HCEC 1CT (cell line): ENCODE measurements at regions not wholly inside any gene's neighbourhood (a gene's known extent, or its start where the extent isn't known, plus 50 kb on each side); places are given as distances from the start of the nearest gene placed in this dataset.

ENCODE experiments used
- DNase-seq: peaks from one replicate; pipeline ENCODE4 v3.0.0-alpha.2; 2017

GRCh38 chr4:108398316-108398715 lies 222.1 kb upstream of the RPL34 start:
- DNase-seq = no peak

DNA sequence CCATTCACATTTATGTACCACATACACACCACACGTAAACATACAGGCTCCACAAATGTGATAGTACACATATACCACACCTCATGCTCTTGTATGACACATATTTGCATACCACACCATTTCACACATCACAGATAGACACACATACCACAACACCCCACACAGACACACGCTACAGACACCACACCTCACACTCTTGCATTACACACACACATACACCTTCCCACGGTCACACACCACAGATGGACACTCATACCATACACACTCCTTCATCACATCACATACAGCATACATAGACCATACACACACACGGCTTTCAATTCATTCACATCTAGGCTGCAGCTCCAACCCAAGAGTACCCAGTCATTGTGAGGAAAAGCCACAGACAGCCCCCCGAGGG lies 222.5 kb upstream of the RPL34 start:
- no peak for DNase-seq

GRCh38 chr4:108396900-108397497 lies 223.4 kb upstream of the RPL34 start:
- DNase-seq = no peak

- no peak for DNase-seq
Observed at GRCh38 chr4:108395786-108396185, 224.6 kb upstream of the RPL34 start.

- no peak for DNase-seq
Observed at GRCh38 chr4:108393890-108394472, 225.2 kb upstream of the LEF1 start.

GRCh38 chr4:108391701-108392455 lies 223.1 kb upstream of the LEF1 start:
- DNase-seq = no peak

- DNase-seq = no peak
Observed at GRCh38 chr4:108385076-108385475, 216.3 kb upstream of the LEF1 start.

DNA sequence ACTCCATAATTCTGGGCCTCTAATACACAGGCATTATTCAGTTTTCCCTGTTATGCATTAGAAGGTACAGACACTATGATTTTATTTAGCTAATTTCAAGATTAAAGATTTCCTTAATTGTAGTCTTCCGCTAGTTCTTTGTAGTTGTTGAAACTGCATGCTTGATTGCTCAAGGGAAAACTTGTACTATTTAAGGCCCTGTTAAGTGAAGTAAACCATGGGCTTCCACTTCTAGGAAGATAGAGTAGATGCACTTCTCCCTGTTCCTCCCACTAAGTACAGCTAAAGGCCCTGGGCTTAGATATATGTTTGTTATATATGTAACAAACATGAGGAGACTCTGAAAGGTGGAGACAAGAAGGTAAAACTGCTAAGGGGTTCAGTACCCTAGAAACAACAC lies 215.8 kb upstream of the LEF1 start:
- DNase-seq = no peak

- no peak for DNase-seq
Observed at GRCh38 chr4:108383157-108383556, 214.4 kb upstream of the LEF1 start.

DNA sequence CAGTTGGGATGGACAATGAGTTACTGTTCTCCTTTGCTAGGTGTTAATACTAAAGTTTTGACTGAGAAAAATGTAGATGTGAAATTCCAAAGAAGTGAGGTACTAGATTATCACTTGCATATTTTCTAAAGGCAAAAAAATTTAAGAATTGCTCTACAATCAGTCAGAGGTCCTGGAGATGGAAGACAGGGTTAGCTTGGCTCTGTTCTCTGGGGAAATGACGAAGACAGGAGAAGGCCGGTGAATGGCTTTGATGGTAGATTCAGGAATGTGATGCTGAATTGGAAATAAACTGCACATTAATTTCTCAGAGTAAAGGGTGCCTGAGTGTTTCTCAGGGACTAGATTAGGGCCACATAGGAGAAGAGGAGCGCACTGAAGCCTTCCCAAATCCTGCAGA lies 214.0 kb upstream of the LEF1 start:
- DNase-seq = no peak

- DNase-seq = no peak
Observed at GRCh38 chr4:108378164-108378563, 209.4 kb upstream of the LEF1 start.

- no peak for DNase-seq
Observed at GRCh38 chr4:108377021-108377420, 208.3 kb upstream of the LEF1 start.

- DNase-seq = no peak
Observed at GRCh38 chr4:108375434-108375833, 206.7 kb upstream of the LEF1 start.

DNA sequence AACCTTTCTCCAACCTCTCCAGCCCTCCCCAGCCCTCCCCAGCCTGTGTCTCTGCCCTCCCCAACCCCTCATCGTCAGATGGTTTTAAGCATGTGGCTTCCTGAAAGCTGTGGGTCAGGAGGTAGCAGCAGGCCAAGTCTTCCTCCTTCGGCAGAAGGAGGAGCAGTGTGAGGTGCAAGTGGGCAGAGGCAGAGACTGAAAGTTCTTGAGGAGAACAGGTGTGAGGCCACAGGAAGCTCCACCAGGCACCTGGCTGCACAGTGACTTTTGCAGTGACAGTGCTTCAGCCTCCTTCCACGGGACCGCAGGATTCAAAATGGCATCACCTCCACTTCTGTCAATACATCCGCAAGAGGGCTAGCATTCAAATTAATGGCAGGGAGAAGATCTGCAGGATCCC lies 203.9 kb upstream of the LEF1 start:
- DNase-seq = no peak

DNA sequence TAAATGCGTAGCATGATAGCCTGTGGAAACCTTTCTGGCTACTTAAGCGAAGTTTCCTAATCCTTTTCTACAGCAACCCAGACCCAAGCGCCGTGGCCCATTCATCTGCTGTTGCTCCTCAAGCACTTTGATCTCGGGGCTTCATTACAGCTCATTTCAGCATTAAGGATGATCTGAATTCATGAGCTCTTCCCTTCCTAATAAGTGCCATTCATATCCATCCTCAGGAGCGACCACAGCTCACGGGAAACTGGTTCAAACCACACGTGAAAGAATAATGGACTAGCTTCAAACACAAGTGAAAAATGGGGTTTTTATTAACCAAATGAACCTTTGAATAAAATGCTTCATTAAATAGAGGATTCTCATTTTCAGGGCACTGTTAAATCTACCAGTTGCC lies 202.6 kb upstream of the LEF1 start:
- no peak for DNase-seq

DNA sequence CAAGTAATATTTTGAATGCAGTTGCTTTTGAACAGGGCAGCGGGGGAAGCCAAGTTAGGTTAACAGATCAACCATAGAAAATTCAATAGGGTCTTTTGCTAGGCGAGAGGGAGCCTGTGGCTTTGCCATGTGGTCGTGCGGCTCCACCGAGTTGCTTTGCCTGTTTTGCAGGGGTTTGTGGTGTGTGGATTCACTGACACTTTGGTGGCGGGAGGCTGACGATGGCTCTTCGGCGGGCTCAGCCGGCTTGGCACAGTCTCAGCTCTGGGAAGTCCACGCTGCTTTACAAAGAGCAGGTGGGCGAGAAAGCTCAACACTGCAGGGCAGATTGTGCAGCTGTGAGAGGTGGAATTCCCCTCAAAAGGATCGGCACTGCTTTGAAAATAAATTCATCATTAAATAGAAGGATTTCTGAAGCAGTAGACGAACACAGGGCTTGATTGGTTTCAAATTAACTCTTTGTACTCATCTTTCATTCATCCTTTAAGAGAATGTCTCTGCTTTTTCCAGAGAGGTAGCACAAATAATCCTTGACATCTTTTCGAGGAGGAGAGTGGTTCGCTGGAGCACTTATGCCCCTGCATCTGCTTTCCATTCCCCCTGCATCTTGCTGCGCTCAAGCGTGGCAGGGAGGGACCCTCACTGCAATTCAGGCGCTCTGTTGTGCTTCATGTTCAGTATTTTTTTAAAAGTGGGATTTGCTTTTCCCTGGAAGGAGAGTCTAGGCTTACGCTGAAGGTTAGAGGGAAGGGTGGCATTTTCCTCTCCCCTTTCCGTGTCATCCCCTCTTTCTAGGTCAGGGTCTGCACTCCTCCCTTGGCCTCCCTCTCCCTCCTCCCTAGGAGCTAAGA lies 201.8 kb upstream of the LEF1 start:
- DNase-seq = no peak

DNA sequence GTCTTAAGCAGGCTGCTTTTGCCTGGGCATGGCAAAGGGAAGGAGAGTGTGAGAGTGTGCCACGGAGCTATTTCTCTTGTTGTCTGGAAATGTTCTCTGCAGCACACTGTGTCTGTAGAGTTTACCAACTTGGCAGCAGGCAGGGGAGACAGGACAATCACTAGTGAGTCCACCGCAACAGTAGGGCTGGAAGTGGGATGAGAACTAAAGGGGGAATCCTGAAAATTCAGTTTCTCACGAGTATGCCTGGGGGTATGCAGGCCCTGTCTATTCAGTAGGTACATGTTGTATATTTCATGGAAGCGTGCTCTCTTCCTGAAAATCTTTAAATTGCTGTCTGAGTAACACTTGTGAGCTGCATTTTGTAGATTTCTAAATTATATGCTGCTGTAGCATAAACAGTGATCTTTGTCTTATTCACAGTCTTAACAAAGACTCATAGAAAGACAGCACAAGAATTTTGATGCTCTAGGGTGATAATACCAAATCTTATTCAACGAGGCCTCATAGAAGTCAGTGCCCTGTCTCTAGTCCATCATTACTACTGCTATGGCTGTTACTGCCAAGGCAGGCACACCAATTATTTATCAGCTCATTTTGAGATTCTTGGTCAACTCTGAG lies 200.4 kb upstream of the LEF1 start:
- DNase-seq = no peak

DNA sequence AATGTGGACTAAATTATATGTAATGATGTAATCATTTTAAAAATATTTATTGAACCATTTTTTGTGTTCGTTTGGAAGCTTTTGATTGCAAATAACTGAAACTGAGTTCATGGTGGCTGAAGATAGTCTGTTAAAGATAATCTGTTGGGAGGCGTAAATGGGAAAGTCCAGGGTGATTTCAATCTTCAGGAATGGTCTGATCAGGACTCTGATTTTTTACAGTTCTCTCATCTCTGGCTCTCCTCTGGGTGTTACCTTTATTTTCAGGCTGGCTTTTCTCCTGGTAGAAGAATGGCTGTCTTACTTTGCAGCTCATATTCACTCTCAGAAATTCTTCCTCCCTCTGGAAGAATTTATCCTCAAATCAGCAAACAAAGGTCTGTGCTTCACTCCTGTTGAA lies 199.0 kb upstream of the LEF1 start:
- no peak for DNase-seq

- DNase-seq = no peak
Observed at GRCh38 chr4:108366716-108367115, 198.0 kb upstream of the LEF1 start.

GRCh38 chr4:108365551-108365950 lies 196.8 kb upstream of the LEF1 start:
- no peak for DNase-seq

- no peak for DNase-seq
Observed at GRCh38 chr4:108361886-108362285, 193.2 kb upstream of the LEF1 start.

DNA sequence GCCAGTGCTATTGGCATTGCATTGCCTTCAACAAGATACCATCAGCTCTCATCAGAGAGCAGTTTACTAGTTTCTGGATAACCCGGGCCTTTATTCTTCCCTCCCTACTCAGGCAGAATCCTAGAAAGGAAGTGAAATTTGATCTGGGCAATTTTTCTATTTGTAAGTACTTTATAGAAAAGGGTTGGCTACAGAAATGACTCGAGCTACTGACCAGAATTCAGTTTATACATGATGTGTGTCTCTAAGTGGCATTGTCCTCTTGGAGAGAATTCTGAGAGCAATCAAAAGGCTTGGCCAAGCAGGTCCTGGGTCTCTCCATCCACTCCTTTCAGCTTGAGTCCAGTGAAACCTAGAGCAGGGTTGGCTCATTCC lies 192.7 kb upstream of the LEF1 start:
- DNase-seq = no peak

DNA sequence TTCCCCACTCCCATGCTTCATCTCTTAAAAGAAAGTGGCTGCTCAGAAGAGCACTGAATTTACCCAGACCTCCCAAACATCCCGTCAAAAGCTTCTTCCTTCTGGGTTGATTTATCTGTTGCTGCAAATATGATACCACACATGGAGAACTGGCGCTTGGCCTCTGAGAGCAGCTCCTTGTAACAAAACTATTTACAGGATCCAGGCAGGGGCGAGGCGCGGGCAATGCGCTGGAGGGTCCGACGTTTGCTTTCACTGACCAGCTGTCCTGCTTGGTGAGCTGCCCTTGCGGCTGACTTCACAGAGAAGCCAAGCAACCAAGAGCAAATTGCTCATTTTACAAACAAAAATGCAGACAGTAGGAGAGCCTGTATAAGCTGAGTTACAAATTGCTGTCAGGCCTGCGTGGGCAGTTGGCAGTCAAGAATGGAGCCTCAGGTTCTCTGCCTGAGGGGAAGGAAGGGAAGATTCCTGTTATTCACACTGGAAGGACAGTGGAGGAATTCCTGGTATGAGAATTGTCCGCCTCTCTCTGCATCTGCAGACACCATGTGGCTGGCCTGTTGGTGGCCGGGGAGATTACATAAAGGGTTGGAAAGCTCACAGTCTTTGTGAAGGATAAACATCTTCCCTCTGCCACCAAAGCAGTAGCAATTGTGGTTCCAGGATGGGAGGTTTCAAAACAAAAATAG lies 192.2 kb upstream of the LEF1 start:
- no peak for DNase-seq
